ENCODE measurements at regions not wholly inside any gene's neighbourhood (a gene's known extent, or its start where the extent isn't known, plus 50 kb on each side); places are given as distances from the start of the nearest gene placed in this dataset.

DNA sequence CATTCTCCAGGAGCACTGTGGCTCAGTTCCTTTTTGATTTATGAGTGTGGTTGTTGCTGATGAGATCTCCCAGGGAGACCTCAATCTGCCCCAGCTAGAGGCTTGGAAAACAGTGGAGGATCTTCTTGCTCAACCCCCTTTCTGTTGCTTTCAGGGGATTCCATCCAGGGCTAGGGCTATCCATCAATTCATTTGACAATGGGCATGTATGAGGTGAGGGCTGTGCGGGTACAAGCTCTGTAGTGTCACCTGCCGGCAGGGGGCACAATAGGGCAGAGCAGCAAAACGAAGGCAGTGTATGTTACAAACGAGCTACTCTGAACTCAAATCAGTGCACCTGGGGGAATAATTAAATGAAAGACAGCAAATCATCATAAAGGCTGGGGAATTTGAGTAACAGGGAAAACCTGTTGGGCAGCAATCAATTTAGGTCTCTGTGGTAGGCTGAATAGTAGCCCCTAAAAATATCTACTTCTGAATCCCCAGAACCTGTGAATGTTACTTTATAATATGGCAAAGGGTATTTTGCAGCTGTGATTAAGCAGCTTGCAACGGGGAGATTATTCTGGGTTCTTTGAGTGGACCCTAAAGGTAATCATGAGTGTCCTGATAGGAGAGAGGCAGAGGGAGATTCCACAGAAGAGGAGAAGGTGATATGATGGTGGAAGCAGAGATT, 170.3 kb upstream of the ZBED5 start:
- H3K9me2 ChIP-seq (ENCODE audit: insufficient read depth), result no peaks in the 10 kb centered on the region
- H3K27me3 ChIP-seq (ENCODE audit: insufficient read depth, low read length), result no peaks in the 10 kb centered on the region
- H3K4me2 ChIP-seq (ENCODE audit: low read length), result no peak overlapping the region
- CTCF ChIA-PET, result interaction anchor here (0.6 to 3.9 kb wide), 47 partner anchors 9 to 1016 kb away, joined by 3 to 40 read pairs (median 5); partner anchors contain the start of genes EIF4G2 and ZBED5
- no peak overlapping the region for H3K4me3 ChIP-seq (replicated peaks in 1 of 2; ENCODE audit: low read depth in 1 of 2, low read length in 2 of 2)
- H3K4me1 ChIP-seq (ENCODE audit: control insufficient read depth in 1 of 2, insufficient read depth in 2 of 2, low read length in 2 of 2), result peaks cover 0 to 6% of the 10 kb centered on the region in 2 experiments; a peak in 1 of 4 replicates
- POLR2A ChIA-PET, result interaction anchor here (1.0 kb wide), 2 partner anchors 219 to 759 kb away, joined by 5 to 7 read pairs; partner anchors contain the start of gene EIF4G2
- TF ChIP-seq EZH2 (IDR thresholded peaks at IDR 0.05) (no peak), ZFX (IDR thresholded peaks at IDR 0.05) (no peak), TCF7L2 (IDR thresholded peaks at IDR 0.05; ENCODE audit: borderline replicate concordance, extremely low read depth, insufficient read depth, insufficient read length) (no peak), CTCF (IDR thresholded peaks at IDR 0.05 in 2 of 3, conservative IDR thresholded peaks at IDR 0.05 in 1 of 3; ENCODE audit: borderline replicate concordance in 1 of 3, insufficient read depth in 1 of 3, low read depth in 2 of 3, low read length in 2 of 3) (peak; percentile 76 to 95 (median 92)), YY1 (IDR thresholded peaks at IDR 0.05; ENCODE audit: extremely low read depth, insufficient replicate concordance, low read depth, low read length) (no peak), EZH2phosphoT487 (IDR thresholded peaks at IDR 0.05; ENCODE audit: borderline replicate concordance) (no peak), RAD21 (IDR thresholded peaks at IDR 0.05; ENCODE audit: low read depth) (peak; percentile 89), REST (IDR thresholded peaks at IDR 0.05; ENCODE audit: low read depth) (no peak)
- DNase-seq (ENCODE audit: low read depth, low spot score), result peak; percentile 47
- ATAC-seq, result peak; percentile 100
- intact Hi-C loops (cut with micrococcal nuclease), result loop anchor here (1.0 to 5.0 kb wide), 3 partner anchors 239 to 1014 kb away; no protein-coding TSS in a partner anchor
- BruUV-seq (replicated peaks), result no TSS peak
- no peaks in the 10 kb centered on the region for H3K9me3 ChIP-seq (ENCODE audit: control insufficient read depth in 1 of 2, insufficient read depth in 1 of 2, low read depth in 1 of 2, low read length in 2 of 2)
- no peak overlapping the region for H3K27ac ChIP-seq (ENCODE audit: low read depth, low read length)
- no peaks in the 10 kb centered on the region for H3K79me2 ChIP-seq (ENCODE audit: insufficient read depth, low read length)
- H4K20me1 ChIP-seq (ENCODE audit: insufficient read depth), result no peaks in the 10 kb centered on the region
- no peaks in the 10 kb centered on the region for H3K36me3 ChIP-seq (ENCODE audit: control insufficient read depth in 1 of 2, insufficient read depth in 2 of 2, low read length in 2 of 2)
- H2AFZ ChIP-seq (ENCODE audit: low read depth, low read length, poor library complexity, severe bottlenecking), result peak overlapping the region; percentile 79
- RAD21 ChIA-PET (ENCODE audit: low non-redundant PET in 1 of 2, low total read pairs in 2 of 2, uncharacterized antibody in 2 of 2, unreplicated experiment in 2 of 2), result interaction anchor here (0.5 to 1.7 kb wide), 10 partner anchors 9 to 1254 kb away, joined by 3 to 6 read pairs (median 4); no protein-coding TSS in a partner anchor
- H3K9ac ChIP-seq (ENCODE audit: low read length), result no peak overlapping the region

All from HCT116 (cell line).